ENCODE measurements at regions not wholly inside any gene's neighbourhood (a gene's known extent, or its start where the extent isn't known, plus 50 kb on each side); places are given as distances from the start of the nearest gene placed in this dataset.

DNA sequence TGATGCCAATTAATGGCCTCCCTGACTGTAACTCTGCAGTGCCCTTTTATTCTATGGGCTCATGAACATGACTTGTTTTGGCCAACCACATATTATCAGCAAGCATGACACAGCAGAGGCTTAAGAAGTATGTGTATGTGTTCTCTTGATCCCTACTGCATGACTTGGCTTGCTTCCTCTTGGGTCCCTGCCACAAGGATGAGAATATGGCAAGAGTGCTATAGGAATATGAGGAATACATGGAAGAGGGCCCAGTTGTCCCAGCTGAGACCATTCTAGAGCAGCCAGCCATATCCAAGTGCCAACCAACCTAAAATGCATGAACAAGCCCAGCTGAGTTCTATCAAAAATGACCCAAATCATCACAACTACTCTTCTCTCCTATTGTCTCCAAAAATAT is 576.7 kb upstream of the PCDH9 start:
- TF ChIP-seq SP2 (IDR thresholded peaks at IDR 0.05; ENCODE audit: low read length) (no peak), CBX5 (IDR thresholded peaks at IDR 0.05; ENCODE audit: low read depth, low read length) (no peak), POLR2A (IDR thresholded peaks at IDR 0.05; ENCODE audit: control extremely low read depth in 1 of 2, low read depth in 2 of 2, low read length in 2 of 2) (no peak), BRCA1 (IDR thresholded peaks at IDR 0.05; ENCODE audit: low read depth, low read length) (no peak), SP1 (IDR thresholded peaks at IDR 0.05; ENCODE audit: low read depth, low read length) (no peak), BACH1 (IDR thresholded peaks at IDR 0.05; ENCODE audit: low read length) (no peak), MAFK (IDR thresholded peaks at IDR 0.05; ENCODE audit: low read depth, low read length) (no peak), RAD21 (IDR thresholded peaks at IDR 0.05 in 1 of 2, conservative IDR thresholded peaks at IDR 0.05 in 1 of 2; ENCODE audit: low read depth in 2 of 2, low read length in 2 of 2) (no peak), CHD2 (IDR thresholded peaks at IDR 0.05; ENCODE audit: low read length) (no peak), EGR1 (IDR thresholded peaks at IDR 0.05; ENCODE audit: borderline replicate concordance, low read depth, low read length) (no peak)
- TF ChIP-seq, protein P1, sequence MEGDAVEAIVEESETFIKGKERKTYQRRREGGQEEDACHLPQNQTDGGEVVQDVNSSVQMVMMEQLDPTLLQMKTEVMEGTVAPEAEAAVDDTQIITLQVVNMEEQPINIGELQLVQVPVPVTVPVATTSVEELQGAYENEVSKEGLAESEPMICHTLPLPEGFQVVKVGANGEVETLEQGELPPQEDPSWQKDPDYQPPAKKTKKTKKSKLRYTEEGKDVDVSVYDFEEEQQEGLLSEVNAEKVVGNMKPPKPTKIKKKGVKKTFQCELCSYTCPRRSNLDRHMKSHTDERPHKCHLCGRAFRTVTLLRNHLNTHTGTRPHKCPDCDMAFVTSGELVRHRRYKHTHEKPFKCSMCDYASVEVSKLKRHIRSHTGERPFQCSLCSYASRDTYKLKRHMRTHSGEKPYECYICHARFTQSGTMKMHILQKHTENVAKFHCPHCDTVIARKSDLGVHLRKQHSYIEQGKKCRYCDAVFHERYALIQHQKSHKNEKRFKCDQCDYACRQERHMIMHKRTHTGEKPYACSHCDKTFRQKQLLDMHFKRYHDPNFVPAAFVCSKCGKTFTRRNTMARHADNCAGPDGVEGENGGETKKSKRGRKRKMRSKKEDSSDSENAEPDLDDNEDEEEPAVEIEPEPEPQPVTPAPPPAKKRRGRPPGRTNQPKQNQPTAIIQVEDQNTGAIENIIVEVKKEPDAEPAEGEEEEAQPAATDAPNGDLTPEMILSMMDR (IDR thresholded peaks at IDR 0.05; ENCODE audit: control extremely low read depth in 1 of 3, insufficient read depth in 1 of 3, low read depth in 1 of 3, low read length in 3 of 3): no peak
- TF ChIP-seq, protein P2, sequence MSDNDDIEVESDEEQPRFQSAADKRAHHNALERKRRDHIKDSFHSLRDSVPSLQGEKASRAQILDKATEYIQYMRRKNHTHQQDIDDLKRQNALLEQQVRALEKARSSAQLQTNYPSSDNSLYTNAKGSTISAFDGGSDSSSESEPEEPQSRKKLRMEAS (IDR thresholded peaks at IDR 0.05): no peak

Measured in H1 (cell line).